NCI-H1092 (cell line): ENCODE measurements at regions not wholly inside any gene's neighbourhood (a gene's known extent, or its start where the extent isn't known, plus 50 kb on each side); places are given as distances from the start of the nearest gene placed in this dataset.

Source experiments
- DNase-seq: peaks from one replicate; lab custom pipeline; 2025; lab: John Stamatoyannopoulos, UW

GRCh38 chr13:106433066-106433465 lies 102.4 kb downstream of the EFNB2 start:
- no peak for DNase-seq

GRCh38 chr13:106432636-106433035 lies 102.8 kb downstream of the EFNB2 start:
- no peak for DNase-seq

GRCh38 chr13:106426909-106427308 lies 108.6 kb downstream of the EFNB2 start:
- DNase-seq: no peak

DNA sequence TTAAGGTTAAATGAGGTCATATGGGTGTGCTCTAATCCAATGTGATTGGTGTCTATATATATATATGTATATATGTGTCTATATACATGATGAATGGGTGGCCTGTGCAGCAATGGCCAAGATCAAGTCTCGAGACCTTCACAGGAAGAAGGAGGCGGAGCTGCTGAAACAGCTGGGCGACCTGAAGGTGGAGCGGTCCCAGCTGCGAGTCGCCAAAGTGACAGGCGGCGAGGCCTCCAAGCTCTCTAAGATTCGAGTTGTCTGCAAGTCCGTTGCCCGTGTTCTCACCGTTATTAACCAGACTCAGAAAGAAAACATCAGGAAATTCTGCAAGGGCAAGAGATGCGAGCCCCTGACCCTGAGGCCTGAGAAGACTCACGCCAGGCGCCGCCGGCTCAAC lies 109.8 kb downstream of the EFNB2 start:
- DNase-seq: no peak

- DNase-seq: no peak
Observed at GRCh38 chr13:106424805-106425204, 110.7 kb downstream of the EFNB2 start.

- DNase-seq: no peak
Observed at GRCh38 chr13:106423530-106423929, 111.9 kb downstream of the EFNB2 start.

DNA sequence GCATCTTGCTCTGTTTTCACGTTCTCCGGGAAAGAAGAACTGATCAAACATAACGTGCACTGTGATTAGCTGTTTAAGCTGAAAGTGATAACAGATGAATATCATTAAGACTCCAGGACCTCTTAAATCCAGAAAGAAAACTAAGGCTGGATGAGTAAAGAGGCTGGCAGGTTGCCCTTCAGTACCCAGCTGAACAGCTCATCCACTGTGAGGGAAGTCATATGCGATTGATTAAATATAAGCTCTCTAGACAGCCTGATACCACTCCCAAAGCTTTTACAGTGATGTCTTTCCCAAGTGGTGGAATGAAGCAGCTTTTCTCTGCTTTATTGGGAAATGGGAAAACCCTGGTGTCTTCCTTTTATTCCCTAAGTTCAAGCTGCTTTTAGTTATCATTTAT lies 116.9 kb downstream of the EFNB2 start:
- DNase-seq: no peak

- no peak for DNase-seq
Observed at GRCh38 chr13:106417467-106418110, 117.9 kb downstream of the EFNB2 start.

DNA sequence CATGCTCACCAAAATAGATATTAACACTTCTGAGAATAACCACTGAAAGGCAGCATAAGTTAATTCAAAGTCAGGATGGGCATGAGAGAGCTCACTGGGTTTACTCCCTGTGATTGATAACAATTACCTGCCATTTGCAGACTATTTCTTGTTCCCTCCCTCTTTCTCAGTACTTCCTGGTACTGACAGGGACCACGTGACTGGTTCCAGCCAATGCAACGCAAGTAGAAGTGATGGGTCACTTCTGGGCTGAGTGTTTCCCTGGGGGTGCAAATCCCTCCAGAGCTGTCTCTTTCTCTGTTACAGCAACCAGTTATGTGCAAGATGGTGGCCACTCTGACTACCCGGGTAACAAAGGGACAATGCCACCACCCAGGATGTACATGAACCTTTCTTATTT lies 118.8 kb downstream of the EFNB2 start:
- DNase-seq: no peak

DNA sequence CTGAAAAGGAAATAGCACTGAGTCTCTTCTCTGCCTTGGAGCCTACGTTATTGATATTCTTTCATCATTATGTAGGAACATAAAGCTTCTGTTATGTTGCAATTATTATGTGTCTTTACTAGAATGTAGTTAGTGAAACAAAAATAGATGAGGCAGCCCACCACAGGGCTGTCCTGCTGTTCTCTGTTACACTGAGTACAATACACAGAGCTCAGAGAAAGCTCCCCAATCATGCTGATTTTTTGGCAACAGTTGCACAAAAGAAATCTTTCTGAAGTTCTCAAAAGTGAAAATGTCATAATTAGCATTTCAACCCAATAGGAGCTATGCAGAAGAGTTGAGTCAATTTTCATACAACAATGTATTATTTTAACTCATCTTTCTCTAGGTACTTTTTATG lies 119.5 kb downstream of the EFNB2 start:
- no peak for DNase-seq

GRCh38 chr13:106415442-106415841 lies 120.0 kb downstream of the EFNB2 start:
- no peak for DNase-seq

DNA sequence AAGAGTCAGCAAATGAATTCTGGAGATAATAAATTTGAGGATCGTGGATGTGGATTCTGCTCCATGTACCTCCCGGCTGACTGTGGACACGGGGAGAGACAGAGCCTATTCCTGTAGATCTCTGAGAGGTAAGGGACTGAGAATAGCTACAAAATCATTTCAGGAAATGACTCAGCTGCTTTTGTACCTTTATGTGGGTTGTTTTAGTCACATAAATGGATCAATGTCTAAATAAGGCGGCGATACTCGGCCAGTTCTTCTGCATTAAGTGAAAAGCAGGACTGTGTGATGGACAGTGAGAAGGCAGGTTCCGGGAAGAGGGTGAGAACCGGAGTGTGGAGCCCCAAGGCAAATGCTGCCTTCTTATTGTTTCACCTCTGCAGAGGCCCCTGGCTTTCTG lies 128.1 kb downstream of the EFNB2 start:
- no peak for DNase-seq

GRCh38 chr13:106405731-106406130 lies 129.7 kb downstream of the EFNB2 start:
- no peak for DNase-seq

DNA sequence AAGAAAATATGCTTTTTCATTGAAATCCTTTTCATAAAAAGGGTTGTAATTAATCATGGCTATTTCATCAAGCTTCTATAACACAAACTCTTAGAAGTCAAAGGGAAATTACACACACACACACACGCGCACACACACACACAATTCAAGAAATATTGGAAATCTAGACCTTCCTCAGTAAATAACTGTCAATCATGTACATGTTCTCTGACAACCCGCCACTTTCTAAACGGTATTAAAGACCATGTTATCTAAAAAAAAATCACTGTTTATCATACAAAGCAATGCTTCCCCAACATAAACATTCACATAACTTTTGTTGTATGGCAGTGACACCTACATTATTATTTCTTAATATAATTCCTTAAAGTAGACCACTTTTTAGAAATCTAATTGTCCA lies 132.2 kb downstream of the EFNB2 start:
- DNase-seq: no peak

DNA sequence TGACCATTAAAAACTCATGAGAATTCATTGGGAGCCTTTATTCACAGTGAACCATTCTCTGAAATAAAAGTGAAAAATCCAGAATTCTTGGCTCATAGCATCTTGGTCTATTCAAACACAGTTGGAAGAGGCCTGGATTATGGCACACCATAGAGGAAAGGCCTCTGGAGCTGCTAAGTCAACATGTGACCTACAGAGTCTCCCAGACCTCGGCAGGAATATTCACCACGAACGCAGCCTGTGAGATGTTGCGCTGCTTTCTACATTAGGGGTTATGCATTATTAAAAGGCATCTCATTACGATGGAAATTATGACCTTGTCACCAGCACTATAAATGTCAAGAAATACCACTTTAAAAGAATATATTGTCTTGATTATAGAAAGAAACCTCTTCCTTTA lies 132.6 kb downstream of the EFNB2 start:
- DNase-seq: no peak

DNA sequence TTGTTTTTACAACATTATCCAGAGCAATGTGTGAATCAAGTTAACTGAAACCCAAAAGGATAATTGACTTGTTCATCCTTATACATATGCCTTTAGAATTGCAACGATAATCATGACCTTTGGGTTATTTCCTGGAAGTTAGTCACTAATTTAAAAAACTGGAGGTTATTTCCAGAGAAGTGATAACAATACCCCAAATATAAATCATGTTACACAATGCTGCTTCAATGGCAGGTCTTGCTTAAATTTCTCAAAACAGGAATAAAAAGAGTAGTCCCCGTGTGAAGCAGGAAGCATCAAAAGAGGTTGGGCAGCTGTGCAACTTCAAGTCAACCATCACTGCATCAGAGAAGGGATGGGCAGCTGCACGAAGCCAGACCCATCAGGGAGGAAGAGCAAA lies 134.4 kb downstream of the EFNB2 start:
- DNase-seq: no peak

DNA sequence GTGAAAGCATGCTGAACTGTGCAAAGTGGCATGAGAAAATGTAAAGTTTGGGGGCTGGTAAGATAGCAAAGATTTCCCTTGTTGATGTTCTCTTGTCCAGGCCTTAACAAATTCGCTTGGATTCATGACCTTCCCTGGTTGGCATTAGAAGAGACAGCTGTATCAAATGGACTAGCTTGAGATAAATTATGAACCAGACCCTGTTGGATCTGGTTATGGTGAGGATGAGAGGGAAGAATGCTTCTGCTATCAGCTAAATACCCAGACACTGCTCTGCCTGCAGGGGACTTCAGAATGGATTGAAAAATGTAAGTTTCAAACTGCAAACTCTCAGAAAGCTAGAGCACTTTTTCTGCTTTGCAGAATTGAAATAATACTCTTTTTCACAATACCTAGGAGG lies 135.2 kb downstream of the EFNB2 start:
- DNase-seq: no peak

DNA sequence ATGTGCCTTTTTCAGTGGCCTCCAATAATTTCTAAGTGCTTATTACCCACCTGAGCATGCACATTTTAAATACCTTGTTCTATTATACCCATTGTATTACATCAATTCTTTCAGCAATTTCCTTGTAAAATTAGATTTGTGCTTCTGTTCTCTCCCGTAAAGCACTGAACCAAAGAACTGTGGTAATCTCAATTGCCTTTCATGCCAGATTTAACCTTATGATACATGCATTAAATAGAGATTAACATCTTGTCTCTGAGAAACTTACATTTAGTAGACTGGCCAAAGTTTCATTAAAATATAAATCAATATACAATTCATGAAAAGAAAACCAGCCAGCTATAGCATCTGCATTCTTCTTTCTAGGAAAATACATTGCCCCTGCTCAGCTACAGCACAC lies 137.2 kb downstream of the EFNB2 start:
- no peak for DNase-seq

GRCh38 chr13:106393776-106394175 lies 141.7 kb downstream of the EFNB2 start:
- DNase-seq: no peak

DNA sequence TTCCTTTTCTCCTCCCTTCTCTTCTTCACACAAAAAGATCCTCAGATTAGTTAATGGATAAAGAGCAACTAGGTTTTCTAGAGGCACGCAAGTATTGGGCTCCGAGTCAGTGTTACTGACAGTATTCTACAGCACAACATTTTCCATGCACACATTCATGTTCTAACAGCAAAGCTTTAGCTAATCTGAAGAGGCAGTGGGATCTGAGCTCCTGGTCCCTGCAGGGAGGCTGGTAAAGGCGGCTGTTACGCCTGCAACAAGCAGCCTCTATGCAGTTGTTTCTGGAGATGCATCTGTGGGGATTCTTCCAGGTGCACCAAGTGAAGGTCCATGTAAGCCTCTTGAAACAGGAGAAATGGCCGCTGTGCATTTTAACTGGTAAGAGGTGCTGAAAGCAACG lies 143.8 kb downstream of the EFNB2 start:
- no peak for DNase-seq

- no peak for DNase-seq
Observed at GRCh38 chr13:106391271-106391670, 144.2 kb downstream of the EFNB2 start.

DNA sequence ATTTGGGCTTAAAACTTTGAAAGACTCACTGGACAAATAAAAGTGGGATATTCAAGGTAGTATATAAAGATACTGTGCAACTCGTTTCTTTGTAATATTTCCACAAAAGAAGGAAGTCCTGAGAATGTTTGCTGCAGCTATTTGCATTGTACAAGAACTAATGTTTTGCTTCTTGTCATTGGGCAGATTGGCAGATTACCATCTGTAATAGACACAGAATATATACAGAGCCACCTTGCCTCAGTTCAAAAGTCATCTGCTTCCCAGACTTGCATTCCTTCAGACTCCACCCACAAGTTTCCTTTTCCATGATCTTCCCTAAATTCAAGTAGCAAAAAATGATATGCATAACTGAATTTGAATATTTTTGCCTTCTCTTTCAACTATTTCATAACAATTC lies 145.1 kb downstream of the EFNB2 start:
- DNase-seq: no peak

DNA sequence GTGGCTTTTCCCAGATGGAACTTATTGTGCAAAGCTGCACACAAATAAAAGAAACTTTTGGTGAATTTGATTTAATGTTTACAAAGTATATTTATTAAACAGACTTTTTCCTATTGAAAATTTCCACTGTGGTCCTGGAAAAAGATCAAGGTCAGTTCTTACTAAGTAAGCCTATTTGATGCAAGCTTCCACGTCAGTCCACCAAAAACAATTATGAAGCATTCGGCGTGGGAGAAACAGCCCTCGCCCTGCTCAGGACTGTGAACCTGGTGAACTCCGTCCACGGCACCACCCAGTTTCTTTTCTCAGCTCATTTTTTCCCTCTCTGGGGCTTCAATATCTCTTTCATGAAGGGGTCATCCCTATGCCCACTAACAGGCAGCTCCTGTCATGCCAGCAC lies 149.8 kb downstream of the EFNB2 start:
- no peak for DNase-seq

GRCh38 chr13:106384516-106384915 lies 150.9 kb downstream of the EFNB2 start:
- DNase-seq: no peak

GRCh38 chr13:106383791-106384190 lies 151.7 kb downstream of the EFNB2 start:
- DNase-seq: no peak
